Gastroesophageal sphincter (tissue), 3 donors: ENCODE measurements at regions not wholly inside any gene's neighbourhood (a gene's known extent, or its start where the extent isn't known, plus 50 kb on each side); places are given as distances from the start of the nearest gene placed in this dataset.

Source experiments
- EP300 ChIP-seq: sonication (generic); formaldehyde crosslinking; IDR thresholded peaks from one replicate; pipeline ENCODE4 v1.6.1; 2017; ENCODE audit warnings: antibody characterized with exemption, mild to moderate bottlenecking
- POLR2A ChIP-seq, 2 donors: fragments of 450-650 bp; IDR thresholded peaks; one replicate each; pipeline ENCODE4 v1.6.1; 2017; ENCODE audit warnings: antibody characterized with exemption in 2 of 2, mild to moderate bottlenecking in 2 of 2, moderate library complexity in 1 of 2
- TF ChIP-seq, protein P1 (sequence below), 4 experiments: fragments of 200-600 bp in 2 of 4; fragments of 450-650 bp in 2 of 4; sonication (generic) in 1 of 4; IDR thresholded peaks; one replicate each; pipeline ENCODE4 v1.5.1; 2017 to 2019; ENCODE audit warnings: antibody characterized with exemption in 4 of 4, mild to moderate bottlenecking in 2 of 4, moderate library complexity in 2 of 4

DNA sequence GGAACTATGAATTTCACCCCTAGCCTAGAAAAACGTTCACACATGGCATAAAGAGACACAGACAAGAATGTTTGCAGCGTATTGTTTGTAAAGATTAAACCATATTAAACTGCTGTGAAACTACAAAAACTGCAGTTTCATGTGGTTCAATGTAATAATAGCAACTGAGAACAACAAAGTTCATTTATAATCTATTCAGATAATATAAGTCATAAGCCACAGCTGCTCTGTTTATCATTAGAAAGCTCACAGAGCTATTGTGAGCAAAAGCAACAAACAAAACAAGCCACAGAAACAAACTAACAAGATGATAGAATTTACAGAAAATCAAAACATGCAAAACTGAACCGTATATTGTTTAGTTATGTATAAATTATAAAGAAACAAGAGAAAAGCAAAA is 113.5 kb downstream of the AHR start:
- TF ChIP-seq POLR2A (IDR thresholded peaks at IDR 0.05): no peak
- TF ChIP-seq, protein P1, sequence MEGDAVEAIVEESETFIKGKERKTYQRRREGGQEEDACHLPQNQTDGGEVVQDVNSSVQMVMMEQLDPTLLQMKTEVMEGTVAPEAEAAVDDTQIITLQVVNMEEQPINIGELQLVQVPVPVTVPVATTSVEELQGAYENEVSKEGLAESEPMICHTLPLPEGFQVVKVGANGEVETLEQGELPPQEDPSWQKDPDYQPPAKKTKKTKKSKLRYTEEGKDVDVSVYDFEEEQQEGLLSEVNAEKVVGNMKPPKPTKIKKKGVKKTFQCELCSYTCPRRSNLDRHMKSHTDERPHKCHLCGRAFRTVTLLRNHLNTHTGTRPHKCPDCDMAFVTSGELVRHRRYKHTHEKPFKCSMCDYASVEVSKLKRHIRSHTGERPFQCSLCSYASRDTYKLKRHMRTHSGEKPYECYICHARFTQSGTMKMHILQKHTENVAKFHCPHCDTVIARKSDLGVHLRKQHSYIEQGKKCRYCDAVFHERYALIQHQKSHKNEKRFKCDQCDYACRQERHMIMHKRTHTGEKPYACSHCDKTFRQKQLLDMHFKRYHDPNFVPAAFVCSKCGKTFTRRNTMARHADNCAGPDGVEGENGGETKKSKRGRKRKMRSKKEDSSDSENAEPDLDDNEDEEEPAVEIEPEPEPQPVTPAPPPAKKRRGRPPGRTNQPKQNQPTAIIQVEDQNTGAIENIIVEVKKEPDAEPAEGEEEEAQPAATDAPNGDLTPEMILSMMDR (IDR thresholded peaks at IDR 0.05): no peak
- no peak for TF ChIP-seq EP300
